Spleen (tissue), 11 donors: ENCODE measurements at regions not wholly inside any gene's neighbourhood (a gene's known extent, or its start where the extent isn't known, plus 50 kb on each side); places are given as distances from the start of the nearest gene placed in this dataset.

Experiments
- DNase-seq: peaks from one replicate; pipeline ENCODE4 v3.0.0-alpha.2; 2020
- H3K27ac ChIP-seq, 8 donors: fragments of 200-600 bp; sonication (generic) in 7 of 8; 1 replicate in 4 of 8; 2 replicates in 4 of 8; pipeline versions ENCODE4 v1.5.0 to v1.8.0; 2016 to 2021; ENCODE audit warnings: inconsistent platforms in 4 of 8, mild to moderate bottlenecking in 4 of 8, moderate library complexity in 1 of 8
- H3K27me3 ChIP-seq, 7 donors: fragments of 200-600 bp; sonication (generic) in 6 of 7; replicated peaks in 1 of 7; 1 replicate in 4 of 7; 2 replicates in 3 of 7; pipeline versions ENCODE4 v1.5.0 to v1.8.0; 2016 to 2021; ENCODE audit warnings: inconsistent platforms in 3 of 7, mild to moderate bottlenecking in 1 of 7
- H3K36me3 ChIP-seq, 6 donors: fragments of 200-600 bp; sonication (generic) in 5 of 6; 1 replicate in 4 of 6; 2 replicates in 2 of 6; pipeline versions ENCODE4 v1.5.0 to v1.8.0; 2016 to 2021; ENCODE audit warnings: inconsistent platforms in 2 of 6
- H3K4me1 ChIP-seq, 6 donors: fragments of 200-600 bp; sonication (generic) in 5 of 6; 1 replicate in 3 of 6; 2 replicates in 3 of 6; pipeline versions ENCODE4 v1.5.0 to v1.8.0; 2016 to 2021; ENCODE audit warnings: inconsistent platforms in 3 of 6
- H3K4me3 ChIP-seq, 8 donors: fragments of 200-600 bp; sonication (generic) in 7 of 8; 1 replicate in 4 of 8; 2 replicates in 4 of 8; pipeline versions ENCODE4 v1.5.0 to v1.8.0; 2016 to 2021; ENCODE audit warnings: inconsistent platforms in 4 of 8, mild to moderate bottlenecking in 4 of 8, moderate library complexity in 2 of 8
- H3K9me3 ChIP-seq, 8 donors: fragments of 200-600 bp; sonication (generic) in 7 of 8; 1 replicate in 4 of 8; 2 replicates in 4 of 8; pipeline versions ENCODE4 v1.5.0 to v1.8.0; 2016 to 2021; ENCODE audit warnings: inconsistent platforms in 4 of 8
- CTCF ChIP-seq, 11 experiments: fragments of 200-600 bp in 7 of 11; fragments of 450-650 bp in 4 of 11; sonication (generic) in 4 of 11; IDR thresholded peaks in 8 of 11; conservative IDR thresholded peaks in 3 of 11; 1 replicate in 7 of 11; 2 replicates in 4 of 11; pipeline versions ENCODE4 v1.4.0 to v1.8.0; 2016 to 2021; ENCODE audit warnings: antibody characterized with exemption in 11 of 11, inconsistent platforms in 4 of 11, mild to moderate bottlenecking in 1 of 11
- POLR2A ChIP-seq, 3 donors: fragments of 450-650 bp; IDR thresholded peaks; one replicate each; pipeline ENCODE4 v1.5.1; 2017; ENCODE audit warnings: antibody characterized with exemption in 3 of 3, mild to moderate bottlenecking in 1 of 3
- POLR2AphosphoS5 ChIP-seq, 3 donors: sonication (generic); formaldehyde crosslinking; IDR thresholded peaks; one replicate each; pipeline ENCODE4 v1.5.1; 2017; ENCODE audit warnings: antibody characterized with exemption in 3 of 3
- WGBS, 5 donors: extraction: QIAGEN DNeasy Blood & Tissue Kit in 3 of 5; methylation state at CpG; one replicate each; pipeline versions ENCODE4 v1.1.5 to v1.1.7; 2013 to 2018; 5-methylcytosine and 5-hydroxymethylcytosine counted together
- intact Hi-C: fragments of 100-400 bp; cut with DNase I; formaldehyde crosslinking; loops from one replicate; pipeline ENCODE4 v1.15.0; 2023; ENCODE audit warnings: low total_unique reads
- donor health status: healthy with polysubstance abuse.
- donor health status: DM: no; HTN: no; CAD: no; lungs with moderate emphysema.
- donor health status: DM: no; HTN: no; CAD: no.
- donor health status: Bipolar disorder and iron deficiency.
- donor health status: healthy.
- donor health status: DM: no; HTN: no; CAD: no.
- donor health status: DM: yes; HTN: yes; CAD: no.

- Histone ChIP-seq H3K4me1 (no peaks in the 10 kb centered on the region), H3K9me3 (no peaks in the 10 kb centered on the region), H3K36me3 (no peaks in the 10 kb centered on the region), H3K27ac (no peak overlapping the region), H3K27me3 (no peaks in the 10 kb centered on the region), H3K4me3 (no peak overlapping the region)
- 81 to 87% (median 84%) methylated on average over 2 of the region's 2 CpGs for whole genome bisulfite sequencing, 5 donors
- TF ChIP-seq POLR2AphosphoS5 (IDR thresholded peaks at IDR 0.05) (no peak), POLR2A (IDR thresholded peaks at IDR 0.05) (no peak), CTCF (IDR thresholded peaks at IDR 0.05 in 8 of 11, conservative IDR thresholded peaks at IDR 0.05 in 3 of 11) (no peak)
- intact Hi-C loops = no loop called here
- DNase-seq = no peak
These were observed 131.0 kb upstream of the ZNF804B start for GRCh38 chr7:88628363-88629085.

GRCh38 chr7:88617185-88617584, 142.3 kb upstream of the ZNF804B start:
- H3K4me3 ChIP-seq = no peak overlapping the region
- no peak overlapping the region for H3K27ac ChIP-seq
- no peaks in the 10 kb centered on the region for H3K36me3 ChIP-seq
- no peaks in the 10 kb centered on the region for H3K9me3 ChIP-seq
- 83 to 95% (median 88%) methylated on average over 2 of the region's 2 CpGs for WGBS, 5 donors
- no peaks in the 10 kb centered on the region for H3K27me3 ChIP-seq
- DNase-seq = no peak
- no peaks in the 10 kb centered on the region for H3K4me1 ChIP-seq
- intact Hi-C loops = no loop called here
- no peak for TF ChIP-seq POLR2A (IDR thresholded peaks at IDR 0.05)
- TF ChIP-seq CTCF (IDR thresholded peaks at IDR 0.05 in 8 of 11, conservative IDR thresholded peaks at IDR 0.05 in 3 of 11) = no peak
- no peak for TF ChIP-seq POLR2AphosphoS5 (IDR thresholded peaks at IDR 0.05)

GRCh38 chr7:88615336-88615735, 144.2 kb upstream of the ZNF804B start:
- Histone ChIP-seq H3K36me3 (no peaks in the 10 kb centered on the region), H3K4me1 (no peaks in the 10 kb centered on the region), H3K27ac (no peak overlapping the region), H3K27me3 (no peaks in the 10 kb centered on the region), H3K9me3 (no peaks in the 10 kb centered on the region), H3K4me3 (no peak overlapping the region)
- DNase-seq = no peak
- 79 to 92% (median 83%) methylated on average over 2 of the region's 2 CpGs for WGBS, 5 donors
- intact Hi-C loops = no loop called here
- TF ChIP-seq CTCF (IDR thresholded peaks at IDR 0.05 in 8 of 11, conservative IDR thresholded peaks at IDR 0.05 in 3 of 11) = no peak
- no peak for TF ChIP-seq POLR2AphosphoS5 (IDR thresholded peaks at IDR 0.05)
- no peak for TF ChIP-seq POLR2A (IDR thresholded peaks at IDR 0.05)

GRCh38 chr7:88614736-88615135, 144.8 kb upstream of the ZNF804B start:
- Histone ChIP-seq H3K27ac (no peak overlapping the region), H3K27me3 (no peaks in the 10 kb centered on the region), H3K9me3 (peaks cover 0 to 3% (median 0%) of the 10 kb centered on the region in 8 donors), H3K4me3 (no peak overlapping the region), H3K36me3 (no peaks in the 10 kb centered on the region), H3K4me1 (no peaks in the 10 kb centered on the region)
- DNase-seq = no peak
- WGBS, 5 donors = 65 to 76% (median 72%) methylated on average over 3 of the region's 3 CpGs
- intact Hi-C loops = no loop called here
- TF ChIP-seq POLR2A (IDR thresholded peaks at IDR 0.05) (no peak), POLR2AphosphoS5 (IDR thresholded peaks at IDR 0.05) (no peak), CTCF (IDR thresholded peaks at IDR 0.05 in 8 of 11, conservative IDR thresholded peaks at IDR 0.05 in 3 of 11) (no peak)
